ENCODE measurements at regions not wholly inside any gene's neighbourhood (a gene's known extent, or its start where the extent isn't known, plus 50 kb on each side); places are given as distances from the start of the nearest gene placed in this dataset.

DNA sequence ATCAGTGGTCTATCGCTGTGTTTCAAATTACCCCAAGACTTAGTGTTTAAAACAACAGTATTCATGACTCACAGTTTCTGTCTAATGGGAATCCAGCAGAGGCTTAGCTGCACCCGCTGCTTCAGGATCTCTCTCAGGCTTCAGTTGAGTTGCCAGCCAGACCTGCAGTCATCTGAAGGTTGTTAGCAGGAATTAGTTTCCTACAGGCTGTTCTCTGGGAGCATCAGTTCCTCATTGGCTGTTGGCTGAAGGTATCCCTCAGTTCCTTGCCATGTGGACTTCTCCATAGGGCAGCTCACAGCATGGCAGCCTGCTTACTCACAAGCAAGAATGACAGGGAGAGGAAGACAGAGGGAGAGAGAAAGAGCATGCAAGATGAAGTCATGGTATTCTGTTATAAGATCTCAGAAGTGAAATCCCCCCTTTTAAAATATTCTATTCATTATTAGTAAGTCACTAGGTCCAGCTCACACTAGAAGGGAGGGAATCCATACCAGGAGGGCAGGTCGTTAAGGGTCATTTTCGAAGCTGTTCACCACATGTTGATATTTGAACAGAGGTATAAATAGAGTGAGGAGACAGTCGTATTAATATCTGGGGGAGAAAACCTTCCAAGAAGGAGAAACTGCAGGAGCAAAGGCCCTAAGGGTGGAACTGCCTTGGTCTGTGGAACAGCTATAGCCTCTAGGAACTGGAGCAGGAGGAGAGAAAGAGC is 473.9 kb upstream of the PPP2R3A start:
- H3K4me3 ChIP-seq (ENCODE audit: low read depth in 1 of 2, low read length in 2 of 2), result no peak overlapping the region
- TF ChIP-seq, protein P1, sequence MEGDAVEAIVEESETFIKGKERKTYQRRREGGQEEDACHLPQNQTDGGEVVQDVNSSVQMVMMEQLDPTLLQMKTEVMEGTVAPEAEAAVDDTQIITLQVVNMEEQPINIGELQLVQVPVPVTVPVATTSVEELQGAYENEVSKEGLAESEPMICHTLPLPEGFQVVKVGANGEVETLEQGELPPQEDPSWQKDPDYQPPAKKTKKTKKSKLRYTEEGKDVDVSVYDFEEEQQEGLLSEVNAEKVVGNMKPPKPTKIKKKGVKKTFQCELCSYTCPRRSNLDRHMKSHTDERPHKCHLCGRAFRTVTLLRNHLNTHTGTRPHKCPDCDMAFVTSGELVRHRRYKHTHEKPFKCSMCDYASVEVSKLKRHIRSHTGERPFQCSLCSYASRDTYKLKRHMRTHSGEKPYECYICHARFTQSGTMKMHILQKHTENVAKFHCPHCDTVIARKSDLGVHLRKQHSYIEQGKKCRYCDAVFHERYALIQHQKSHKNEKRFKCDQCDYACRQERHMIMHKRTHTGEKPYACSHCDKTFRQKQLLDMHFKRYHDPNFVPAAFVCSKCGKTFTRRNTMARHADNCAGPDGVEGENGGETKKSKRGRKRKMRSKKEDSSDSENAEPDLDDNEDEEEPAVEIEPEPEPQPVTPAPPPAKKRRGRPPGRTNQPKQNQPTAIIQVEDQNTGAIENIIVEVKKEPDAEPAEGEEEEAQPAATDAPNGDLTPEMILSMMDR (IDR thresholded peaks at IDR 0.05; ENCODE audit: borderline replicate concordance, extremely low read depth, low read length, poor library complexity, severe bottlenecking), result no peak
- no peak for TF ChIP-seq EZH2 (IDR thresholded peaks at IDR 0.05; ENCODE audit: borderline replicate concordance, low read depth, low read length, severe bottlenecking)
- no peak overlapping the region for H3K9ac ChIP-seq (ENCODE audit: low read depth, low read length)
- no peak overlapping the region for H3K27ac ChIP-seq (ENCODE audit: low read length)
- H3K27me3 ChIP-seq (ENCODE audit: insufficient read depth, low read length, poor library complexity), result peaks cover 9% of the 10 kb centered on the region
- H3K4me2 ChIP-seq (ENCODE audit: insufficient read depth, low read length), result no peak overlapping the region
- H3K79me2 ChIP-seq (ENCODE audit: insufficient read depth, low read length), result no peaks in the 10 kb centered on the region
- no peaks in the 10 kb centered on the region for H3K4me1 ChIP-seq (ENCODE audit: insufficient read depth, low read length)
- no peaks in the 10 kb centered on the region for H4K20me1 ChIP-seq (ENCODE audit: insufficient read depth, low read length)
- DNase-seq (no peak), ATAC-seq (ENCODE audit: insufficient read depth, low read depth) (no peak)
- H3K36me3 ChIP-seq (ENCODE audit: insufficient read depth, low read length), result no peaks in the 10 kb centered on the region
- H2AFZ ChIP-seq (ENCODE audit: low read depth, low read length), result no peak overlapping the region
- H3K9me3 ChIP-seq (ENCODE audit: insufficient read depth, low read length, severe bottlenecking), result no peaks in the 10 kb centered on the region

DNA sequence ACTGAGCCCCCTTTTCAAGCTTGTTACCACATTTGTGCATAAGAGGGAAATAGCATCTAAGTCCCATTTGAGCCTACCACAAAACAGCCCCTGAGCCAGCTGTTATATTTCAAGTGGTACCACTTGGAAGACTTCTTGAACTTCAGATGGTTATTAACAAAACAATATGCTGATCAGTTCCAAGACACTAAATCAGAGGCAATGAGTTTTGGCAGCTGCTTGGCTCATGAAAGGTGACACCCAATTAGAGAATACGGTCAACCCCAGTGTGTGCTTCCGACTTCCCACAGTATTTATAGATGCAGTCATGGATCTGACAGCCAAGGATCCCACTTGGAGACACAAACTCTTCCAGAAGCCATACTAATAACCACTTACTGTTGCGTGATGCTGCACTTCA is 469.6 kb upstream of the PPP2R3A start:
- Histone ChIP-seq H3K4me2 (ENCODE audit: insufficient read depth, low read length) (no peak overlapping the region), H3K4me3 (ENCODE audit: low read depth in 1 of 2, low read length in 2 of 2) (no peak overlapping the region), H3K9me3 (ENCODE audit: insufficient read depth, low read length, severe bottlenecking) (no peaks in the 10 kb centered on the region), H3K4me1 (ENCODE audit: insufficient read depth, low read length) (no peaks in the 10 kb centered on the region), H3K79me2 (ENCODE audit: insufficient read depth, low read length) (no peaks in the 10 kb centered on the region), H4K20me1 (ENCODE audit: insufficient read depth, low read length) (no peaks in the 10 kb centered on the region), H3K36me3 (ENCODE audit: insufficient read depth, low read length) (no peaks in the 10 kb centered on the region), H3K9ac (ENCODE audit: low read depth, low read length) (no peak overlapping the region), H3K27ac (ENCODE audit: low read length) (no peak overlapping the region), H2AFZ (ENCODE audit: low read depth, low read length) (no peak overlapping the region), H3K27me3 (ENCODE audit: insufficient read depth, low read length, poor library complexity) (no peaks in the 10 kb centered on the region)
- no peak for ATAC-seq (ENCODE audit: insufficient read depth, low read depth)
- DNase-seq, result no peak
- TF ChIP-seq EZH2 (IDR thresholded peaks at IDR 0.05; ENCODE audit: borderline replicate concordance, low read depth, low read length, severe bottlenecking), result no peak
- TF ChIP-seq, protein P1 (IDR thresholded peaks at IDR 0.05; ENCODE audit: borderline replicate concordance, extremely low read depth, low read length, poor library complexity, severe bottlenecking), result no peak

DNA sequence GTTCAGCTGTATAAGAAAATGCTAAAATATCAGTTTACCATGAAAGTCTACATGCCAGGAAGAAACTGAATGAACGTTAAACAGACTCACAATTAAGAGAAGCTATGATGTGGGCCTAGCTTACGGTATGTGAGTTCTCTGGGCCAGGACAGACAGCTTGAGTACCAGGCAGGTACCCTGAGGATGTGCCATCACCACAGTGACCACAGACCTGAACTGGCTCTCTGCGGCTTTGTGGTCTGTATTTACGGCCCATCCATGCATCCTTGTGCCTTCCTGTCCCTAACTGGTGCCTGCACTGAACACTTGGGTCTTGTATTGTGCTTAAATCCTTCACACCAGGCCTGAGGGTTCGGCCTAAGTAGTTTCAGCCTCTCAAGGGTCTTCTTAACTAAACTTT is 467.5 kb upstream of the PPP2R3A start:
- Histone ChIP-seq H3K4me2 (ENCODE audit: insufficient read depth, low read length) (no peak overlapping the region), H3K4me1 (ENCODE audit: insufficient read depth, low read length) (no peaks in the 10 kb centered on the region), H4K20me1 (ENCODE audit: insufficient read depth, low read length) (no peaks in the 10 kb centered on the region), H3K79me2 (ENCODE audit: insufficient read depth, low read length) (no peaks in the 10 kb centered on the region), H3K9me3 (ENCODE audit: insufficient read depth, low read length, severe bottlenecking) (no peaks in the 10 kb centered on the region), H3K27ac (ENCODE audit: low read length) (no peak overlapping the region), H3K4me3 (ENCODE audit: low read depth in 1 of 2, low read length in 2 of 2) (no peak overlapping the region), H3K9ac (ENCODE audit: low read depth, low read length) (no peak overlapping the region), H3K36me3 (ENCODE audit: insufficient read depth, low read length) (no peaks in the 10 kb centered on the region), H3K27me3 (ENCODE audit: insufficient read depth, low read length, poor library complexity) (no peaks in the 10 kb centered on the region), H2AFZ (ENCODE audit: low read depth, low read length) (no peak overlapping the region)
- ATAC-seq (ENCODE audit: insufficient read depth, low read depth) (peak; percentile 50; the same call in 2 of the 3 replicates), DNase-seq (peak; percentile 11)
- TF ChIP-seq, protein P1 (IDR thresholded peaks at IDR 0.05; ENCODE audit: borderline replicate concordance, extremely low read depth, low read length, poor library complexity, severe bottlenecking), result no peak
- TF ChIP-seq EZH2 (IDR thresholded peaks at IDR 0.05; ENCODE audit: borderline replicate concordance, low read depth, low read length, severe bottlenecking), result no peak

Data from DND-41 (cell line).